Right lobe of liver (tissue), 6 donors: ENCODE measurements at regions not wholly inside any gene's neighbourhood (a gene's known extent, or its start where the extent isn't known, plus 50 kb on each side); places are given as distances from the start of the nearest gene placed in this dataset.
A peak's percentile ranks its signal among the peaks of the same experiment; 100 is the strongest.

Experiments
- ATAC-seq, 4 donors: fragments of 200-7000 bp; cut with Tn5 transposase; one replicate each; pipeline ENCODE4 v1.9.1; 2020; ENCODE audit warnings: mild to moderate bottlenecking in 4 of 4, moderate library complexity in 4 of 4
- DNase-seq, 3 donors: peaks; one replicate each; pipeline ENCODE4 v3.0.0-alpha.2; 2020
- H3K27ac ChIP-seq, 3 donors: fragments of 200-600 bp; one replicate each; pipeline ENCODE4 v1.8.0; 2022
- H3K27me3 ChIP-seq, 2 donors: fragments of 200-600 bp; one replicate each; pipeline ENCODE4 v1.8.0; 2022
- H3K36me3 ChIP-seq, 4 donors: fragments of 200-600 bp; sonication (generic) in 1 of 4; one replicate each; pipeline versions ENCODE4 v1.5.1 to v1.8.0; 2017 to 2022; ENCODE audit warnings: control low read depth in 1 of 4
- H3K4me1 ChIP-seq, 4 donors: fragments of 200-600 bp; sonication (generic) in 1 of 4; one replicate each; pipeline versions ENCODE4 v1.5.1 to v1.8.0; 2017 to 2022; ENCODE audit warnings: control low read depth in 1 of 4
- H3K4me3 ChIP-seq, 3 donors: fragments of 200-600 bp; one replicate each; pipeline ENCODE4 v1.8.0; 2022
- H3K9me3 ChIP-seq, 4 donors: fragments of 200-600 bp; sonication (generic) in 1 of 4; one replicate each; pipeline versions ENCODE4 v1.5.1 to v1.8.0; 2017 to 2022; ENCODE audit warnings: control low read depth in 1 of 4
- POLR2A ChIP-seq: fragments of 450-650 bp; IDR thresholded peaks from one replicate; pipeline ENCODE4 v1.6.1; 2017; ENCODE audit warnings: antibody characterized with exemption, mild to moderate bottlenecking
- WGBS: methylation state at CpG from one replicate; pipeline ENCODE4 v1.1.6; 2018; ENCODE audit warnings: low coverage, low lambda C conversion rate; ENCODE audit not compliant: insufficient coverage; ENCODE audit errors: missing lambda C conversion rate; 5-methylcytosine and 5-hydroxymethylcytosine counted together
- intact Hi-C, 2 donors: fragments of 100-400 bp; cut with DNase I; formaldehyde crosslinking; loops; one replicate each; pipeline versions ENCODE4 v1.11.2 to v1.14.1; 2022
- TF ChIP-seq, protein P1 (sequence below), 4 donors: fragments of 200-600 bp in 3 of 4; fragments of 450-650 bp in 1 of 4; IDR thresholded peaks; one replicate each; pipeline versions ENCODE4 v1.5.1 to v1.8.0; 2016 to 2022; ENCODE audit warnings: antibody characterized with exemption in 4 of 4, mild to moderate bottlenecking in 2 of 4
- donor health status: DM: no; HTN: yes; CAD: no.
- donor health status: DM: no; HTN: no; CAD: no.
- donor health status: DM: no; HTN: no; CAD: no.
- donor health status: DM: no; HTN: yes; CAD: no.
- donor health status: DM: no; HTN: yes; CAD: no.

GRCh38 chr5:12385095-12385494 lies 480.8 kb upstream of the CTNND2 start:
- no peak overlapping the region for H3K27ac ChIP-seq
- H3K27me3 ChIP-seq: no peaks in the 10 kb centered on the region
- no peaks in the 10 kb centered on the region for H3K36me3 ChIP-seq
- WGBS: 40% methylated on average over 1 of the region's 1 CpG
- H3K4me1 ChIP-seq: no peaks in the 10 kb centered on the region
- no peak overlapping the region for H3K4me3 ChIP-seq
- TF ChIP-seq, protein P1, sequence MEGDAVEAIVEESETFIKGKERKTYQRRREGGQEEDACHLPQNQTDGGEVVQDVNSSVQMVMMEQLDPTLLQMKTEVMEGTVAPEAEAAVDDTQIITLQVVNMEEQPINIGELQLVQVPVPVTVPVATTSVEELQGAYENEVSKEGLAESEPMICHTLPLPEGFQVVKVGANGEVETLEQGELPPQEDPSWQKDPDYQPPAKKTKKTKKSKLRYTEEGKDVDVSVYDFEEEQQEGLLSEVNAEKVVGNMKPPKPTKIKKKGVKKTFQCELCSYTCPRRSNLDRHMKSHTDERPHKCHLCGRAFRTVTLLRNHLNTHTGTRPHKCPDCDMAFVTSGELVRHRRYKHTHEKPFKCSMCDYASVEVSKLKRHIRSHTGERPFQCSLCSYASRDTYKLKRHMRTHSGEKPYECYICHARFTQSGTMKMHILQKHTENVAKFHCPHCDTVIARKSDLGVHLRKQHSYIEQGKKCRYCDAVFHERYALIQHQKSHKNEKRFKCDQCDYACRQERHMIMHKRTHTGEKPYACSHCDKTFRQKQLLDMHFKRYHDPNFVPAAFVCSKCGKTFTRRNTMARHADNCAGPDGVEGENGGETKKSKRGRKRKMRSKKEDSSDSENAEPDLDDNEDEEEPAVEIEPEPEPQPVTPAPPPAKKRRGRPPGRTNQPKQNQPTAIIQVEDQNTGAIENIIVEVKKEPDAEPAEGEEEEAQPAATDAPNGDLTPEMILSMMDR (IDR thresholded peaks at IDR 0.05): no peak
- no peak for TF ChIP-seq POLR2A
- DNase-seq (no peak), ATAC-seq (no peak)
- intact Hi-C loops: no loop called here
- no peaks in the 10 kb centered on the region for H3K9me3 ChIP-seq

- peak in 2 of 4 donors; percentile 17 to 41 for ATAC-seq
- TF ChIP-seq, protein P1 (IDR thresholded peaks at IDR 0.05): no peak
- no peak for TF ChIP-seq POLR2A
Observed at GRCh38 chr5:12384005-12384404, 479.8 kb upstream of the CTNND2 start.

GRCh38 chr5:12367973-12368372 lies 463.7 kb upstream of the CTNND2 start:
- Histone ChIP-seq H3K27ac (no peak overlapping the region), H3K27me3 (no peaks in the 10 kb centered on the region), H3K4me1 (no peaks in the 10 kb centered on the region), H3K9me3 (no peaks in the 10 kb centered on the region), H3K4me3 (no peak overlapping the region), H3K36me3 (no peaks in the 10 kb centered on the region)
- DNase-seq (no peak), ATAC-seq (no peak)
- TF ChIP-seq, protein P1 (IDR thresholded peaks at IDR 0.05): no peak
- TF ChIP-seq POLR2A: no peak
- intact Hi-C loops: no loop called here
- 41% methylated on average over 4 of the region's 4 CpGs for WGBS

More at GRCh38 chr5:12384005-12384404, 479.8 kb upstream of the CTNND2 start:
- H3K27me3 ChIP-seq: no peaks in the 10 kb centered on the region
- WGBS: no CpG with 5 or more reads among the region's 5 CpGs
- no peaks in the 10 kb centered on the region for H3K9me3 ChIP-seq
- H3K4me1 ChIP-seq: no peaks in the 10 kb centered on the region
- no peaks in the 10 kb centered on the region for H3K36me3 ChIP-seq
- H3K4me3 ChIP-seq: no peak overlapping the region
- intact Hi-C loops: no loop called here
- no peak for DNase-seq
- no peak overlapping the region for H3K27ac ChIP-seq

- TF ChIP-seq, protein P1 (IDR thresholded peaks at IDR 0.05): no peak
- TF ChIP-seq POLR2A: no peak
- intact Hi-C loops: no loop called here
- Histone ChIP-seq H3K27ac (no peak overlapping the region), H3K4me3 (no peak overlapping the region), H3K9me3 (no peaks in the 10 kb centered on the region), H3K36me3 (no peaks in the 10 kb centered on the region), H3K27me3 (no peaks in the 10 kb centered on the region), H3K4me1 (no peaks in the 10 kb centered on the region)
- 38% methylated on average over 1 of the region's 1 CpG for WGBS
- DNase-seq: no peak
- ATAC-seq: no peak
Observed at GRCh38 chr5:12360218-12360617, 456.0 kb upstream of the CTNND2 start.
